GM10248 (cell line): ENCODE measurements at regions not wholly inside any gene's neighbourhood (a gene's known extent, or its start where the extent isn't known, plus 50 kb on each side); places are given as distances from the start of the nearest gene placed in this dataset.
A peak's percentile ranks its signal among the peaks of the same experiment; 100 is the strongest.

Source experiments
- CTCF ChIA-PET: fragments of 300-600 bp; sonication (Branson Sonifier 250); formaldehyde crosslinking; extraction: SDS; loops from one replicate; lab custom pipeline; 2021; ENCODE audit warnings: antibody characterized with exemption; lab: Yijun Ruan, JAX
- POLR2A ChIA-PET: fragments of 350-650 bp; sonication (Branson Sonifier 250); formaldehyde crosslinking; extraction: SDS; loops from one replicate; lab custom pipeline; 2020; ENCODE audit warnings: antibody characterized with exemption; lab: Yijun Ruan, JAX
- DNase-seq: peaks from one replicate; pipeline ENCODE4 v3.0.0; 2012; ENCODE audit errors: extremely low spot score
- TF ChIP-seq, protein P1 (sequence below): IDR thresholded peaks from 2 replicates; pipeline ENCODE4 v1.5.1; 2012; ENCODE audit warnings: mild to moderate bottlenecking, low read depth; ENCODE audit errors: extremely low read depth, missing control alignments, control extremely low read depth

DNA sequence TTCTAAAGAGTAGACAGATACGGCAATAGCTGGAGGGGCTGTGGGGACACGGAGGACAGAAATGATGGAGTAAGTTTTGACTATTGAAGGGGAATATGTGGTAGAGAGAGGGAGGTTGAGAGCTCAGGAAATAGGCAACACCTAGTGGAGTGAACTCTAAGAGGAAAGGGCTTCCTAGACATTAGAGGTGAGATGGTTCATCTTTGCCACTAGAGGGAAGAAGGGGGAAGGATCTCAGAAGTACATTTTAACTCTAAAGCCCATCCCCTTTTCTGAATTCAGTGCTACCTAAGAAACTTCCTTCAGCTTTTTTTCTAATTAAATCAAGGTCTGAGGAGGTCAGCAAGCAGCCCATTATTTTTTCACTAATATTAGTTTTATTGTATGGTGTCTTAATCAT lies 689.4 kb upstream of the MAP3K7 start:
- CTCF ChIA-PET = interaction anchor here (1.4 to 1.5 kb wide), 2 partner anchors 9 to 34 kb away, joined by 3 to 6 read pairs; no protein-coding TSS in a partner anchor
- POLR2A ChIA-PET = no interaction called here
- no peak for DNase-seq
- TF ChIP-seq, protein P1, sequence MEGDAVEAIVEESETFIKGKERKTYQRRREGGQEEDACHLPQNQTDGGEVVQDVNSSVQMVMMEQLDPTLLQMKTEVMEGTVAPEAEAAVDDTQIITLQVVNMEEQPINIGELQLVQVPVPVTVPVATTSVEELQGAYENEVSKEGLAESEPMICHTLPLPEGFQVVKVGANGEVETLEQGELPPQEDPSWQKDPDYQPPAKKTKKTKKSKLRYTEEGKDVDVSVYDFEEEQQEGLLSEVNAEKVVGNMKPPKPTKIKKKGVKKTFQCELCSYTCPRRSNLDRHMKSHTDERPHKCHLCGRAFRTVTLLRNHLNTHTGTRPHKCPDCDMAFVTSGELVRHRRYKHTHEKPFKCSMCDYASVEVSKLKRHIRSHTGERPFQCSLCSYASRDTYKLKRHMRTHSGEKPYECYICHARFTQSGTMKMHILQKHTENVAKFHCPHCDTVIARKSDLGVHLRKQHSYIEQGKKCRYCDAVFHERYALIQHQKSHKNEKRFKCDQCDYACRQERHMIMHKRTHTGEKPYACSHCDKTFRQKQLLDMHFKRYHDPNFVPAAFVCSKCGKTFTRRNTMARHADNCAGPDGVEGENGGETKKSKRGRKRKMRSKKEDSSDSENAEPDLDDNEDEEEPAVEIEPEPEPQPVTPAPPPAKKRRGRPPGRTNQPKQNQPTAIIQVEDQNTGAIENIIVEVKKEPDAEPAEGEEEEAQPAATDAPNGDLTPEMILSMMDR = peak; percentile 17

DNA sequence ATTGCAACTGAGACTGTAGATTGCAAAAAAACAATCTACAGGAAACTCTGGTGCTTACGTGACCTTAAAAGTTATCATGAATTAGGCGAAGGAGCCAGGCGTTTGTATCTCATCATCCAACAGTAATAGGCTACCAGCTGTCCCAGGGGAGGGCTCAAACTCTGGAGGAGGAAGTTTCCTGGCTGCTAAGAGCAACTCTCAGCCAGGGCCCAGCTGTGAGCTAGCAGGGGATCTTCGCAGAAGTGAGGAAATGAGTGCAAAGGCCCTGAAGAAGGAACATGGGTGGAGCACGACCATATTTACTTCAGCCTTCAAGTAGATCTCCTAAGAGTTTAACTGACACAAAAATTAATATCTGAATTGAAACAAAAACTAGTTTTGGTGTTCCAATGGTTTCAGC lies 686.9 kb upstream of the MAP3K7 start:
- TF ChIP-seq, protein P1 = no peak
- POLR2A ChIA-PET = no interaction called here
- CTCF ChIA-PET = no interaction called here
- DNase-seq = no peak

DNA sequence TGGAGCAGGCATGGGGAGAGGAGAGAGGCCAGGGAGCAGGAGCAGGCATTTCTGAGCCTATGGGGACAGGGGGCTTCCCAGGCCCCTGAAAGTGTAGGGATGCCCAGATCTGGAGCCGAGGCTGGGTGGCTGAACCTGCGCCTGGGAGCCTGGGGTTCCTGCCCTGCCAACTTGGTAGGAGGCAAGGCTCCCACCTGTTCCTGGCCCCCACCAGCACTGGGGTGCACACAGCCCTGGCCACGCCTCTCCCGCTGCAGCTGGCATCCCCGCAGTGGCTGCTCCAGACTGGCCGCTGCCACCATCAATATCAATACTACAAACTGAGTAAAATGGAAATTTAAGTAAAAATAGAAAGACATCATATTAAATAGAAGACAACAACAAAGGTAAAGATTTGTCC lies 684.9 kb upstream of the MAP3K7 start:
- TF ChIP-seq, protein P1 = no peak
- POLR2A ChIA-PET = no interaction called here
- no peak for DNase-seq
- CTCF ChIA-PET = no interaction called here

DNA sequence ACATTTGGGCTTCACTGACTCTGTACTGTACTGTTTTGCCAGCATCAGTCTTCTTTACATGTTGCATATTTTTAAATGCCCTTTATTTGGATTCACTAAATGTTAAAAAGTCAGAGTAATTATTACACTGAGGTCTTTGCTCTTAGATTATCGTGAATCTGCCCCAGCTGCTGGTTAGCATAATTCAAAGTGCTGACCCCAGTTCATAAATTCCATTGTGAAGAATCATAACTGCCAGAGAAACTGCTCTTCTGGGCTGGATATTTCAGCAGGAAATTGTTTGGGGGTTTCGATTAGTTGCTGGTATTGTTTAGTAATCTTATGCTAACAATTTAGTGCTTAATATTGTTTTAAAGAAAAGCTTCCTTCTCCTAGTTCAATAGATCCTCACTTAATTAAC lies 682.1 kb upstream of the MAP3K7 start:
- TF ChIP-seq, protein P1 = no peak
- no peak for DNase-seq
- ChIA-PET POLR2A (no interaction called here), CTCF (interaction anchor here (1.3 kb wide), 1 partner anchor 13 kb away, joined by 3 read pairs; no protein-coding TSS in a partner anchor)

DNA sequence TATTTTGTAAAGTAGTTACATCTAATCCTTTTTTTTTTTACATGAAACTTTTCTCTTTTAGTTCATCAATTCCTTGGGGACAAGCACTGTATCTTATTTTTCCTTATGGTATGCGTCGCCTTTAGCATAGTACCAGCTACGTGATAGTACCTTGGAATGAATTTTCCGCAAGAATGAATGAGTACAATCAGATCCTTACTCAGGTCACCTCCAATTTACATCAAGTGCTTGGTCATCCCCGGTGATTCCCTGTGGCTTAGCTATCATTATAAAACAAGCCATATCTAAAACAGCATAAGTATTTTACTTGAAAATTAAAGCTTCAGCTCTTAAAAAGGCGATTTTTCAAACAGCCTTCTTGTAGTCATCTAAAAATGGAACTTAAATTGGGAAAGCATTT lies 680.4 kb upstream of the MAP3K7 start:
- CTCF ChIA-PET = interaction anchor here (0.9 to 1.4 kb wide), 2 partner anchors 11 to 15 kb away, joined by 3 read pairs; no protein-coding TSS in a partner anchor
- TF ChIP-seq, protein P1 = no peak
- DNase-seq = no peak
- POLR2A ChIA-PET = no interaction called here

DNA sequence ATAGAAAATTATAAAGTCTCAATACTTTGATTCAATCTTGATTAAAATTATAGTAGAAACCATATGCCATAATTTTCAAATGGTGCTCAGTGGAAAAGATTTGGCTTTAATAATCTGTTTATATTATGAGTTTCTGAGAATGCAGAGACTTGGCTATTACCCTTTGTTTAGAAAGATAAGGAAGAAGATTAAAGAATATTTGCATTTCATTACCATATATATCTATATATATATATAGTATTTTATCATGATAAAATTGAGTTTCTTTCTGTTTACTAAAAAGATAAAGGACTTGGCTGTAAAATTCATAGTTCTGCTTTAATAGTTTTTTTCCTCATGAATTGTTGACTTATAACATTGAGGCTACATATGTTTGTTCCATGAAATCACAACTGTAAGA lies 679.3 kb upstream of the MAP3K7 start:
- TF ChIP-seq, protein P1 = no peak
- ChIA-PET CTCF (no interaction called here), POLR2A (no interaction called here)
- no peak for DNase-seq
